ENCODE measurements at regions not wholly inside any gene's neighbourhood (a gene's known extent, or its start where the extent isn't known, plus 50 kb on each side); places are given as distances from the start of the nearest gene placed in this dataset.

DNA sequence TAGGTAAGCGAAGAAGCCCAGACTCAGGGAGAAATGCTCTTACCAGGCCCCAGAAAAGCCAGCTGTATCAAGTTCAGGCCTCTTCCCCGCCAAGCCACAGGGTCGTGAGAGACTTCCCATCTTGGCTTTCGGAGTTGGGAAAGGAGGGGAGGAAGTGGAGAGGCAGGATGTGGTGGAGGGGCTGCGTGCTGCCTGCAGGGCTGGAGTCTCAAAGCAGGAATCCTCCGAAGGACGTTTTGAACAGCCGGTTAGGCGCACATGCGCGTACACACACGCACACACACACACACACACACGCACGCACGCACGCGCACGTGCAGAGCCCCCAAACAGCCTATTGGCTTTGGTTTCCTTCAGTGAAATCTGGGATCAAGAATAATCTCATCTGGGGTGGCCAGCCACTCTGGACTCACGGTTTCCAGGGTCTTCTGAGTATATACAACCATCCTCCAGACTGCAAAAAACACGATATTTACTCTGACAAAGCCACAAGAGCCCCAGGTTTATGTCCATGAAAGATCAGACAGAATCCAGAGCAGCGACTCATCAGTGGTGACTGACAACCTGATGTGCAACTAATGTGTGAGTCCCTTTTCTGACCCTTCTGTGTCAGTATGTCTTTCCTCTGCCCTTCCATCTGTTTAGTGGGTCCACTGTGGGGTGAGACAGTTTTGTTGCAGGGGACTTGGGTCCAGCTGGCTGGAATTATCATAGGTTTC is 115.0 kb upstream of the ZNF438 start:
- in situ Hi-C loops (cut with MboI; ENCODE audit: low pct_unique_long_range_greater_than_20kb, low sequenced_read_pairs, unreplicated experiment) = no loop called here
- TF ChIP-seq, protein P1, sequence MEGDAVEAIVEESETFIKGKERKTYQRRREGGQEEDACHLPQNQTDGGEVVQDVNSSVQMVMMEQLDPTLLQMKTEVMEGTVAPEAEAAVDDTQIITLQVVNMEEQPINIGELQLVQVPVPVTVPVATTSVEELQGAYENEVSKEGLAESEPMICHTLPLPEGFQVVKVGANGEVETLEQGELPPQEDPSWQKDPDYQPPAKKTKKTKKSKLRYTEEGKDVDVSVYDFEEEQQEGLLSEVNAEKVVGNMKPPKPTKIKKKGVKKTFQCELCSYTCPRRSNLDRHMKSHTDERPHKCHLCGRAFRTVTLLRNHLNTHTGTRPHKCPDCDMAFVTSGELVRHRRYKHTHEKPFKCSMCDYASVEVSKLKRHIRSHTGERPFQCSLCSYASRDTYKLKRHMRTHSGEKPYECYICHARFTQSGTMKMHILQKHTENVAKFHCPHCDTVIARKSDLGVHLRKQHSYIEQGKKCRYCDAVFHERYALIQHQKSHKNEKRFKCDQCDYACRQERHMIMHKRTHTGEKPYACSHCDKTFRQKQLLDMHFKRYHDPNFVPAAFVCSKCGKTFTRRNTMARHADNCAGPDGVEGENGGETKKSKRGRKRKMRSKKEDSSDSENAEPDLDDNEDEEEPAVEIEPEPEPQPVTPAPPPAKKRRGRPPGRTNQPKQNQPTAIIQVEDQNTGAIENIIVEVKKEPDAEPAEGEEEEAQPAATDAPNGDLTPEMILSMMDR (IDR thresholded peaks at IDR 0.05; ENCODE audit: extremely low read depth, insufficient read depth, missing control alignments) = no peak
- DNase-seq (ENCODE audit: low spot score) = no peak

DNA sequence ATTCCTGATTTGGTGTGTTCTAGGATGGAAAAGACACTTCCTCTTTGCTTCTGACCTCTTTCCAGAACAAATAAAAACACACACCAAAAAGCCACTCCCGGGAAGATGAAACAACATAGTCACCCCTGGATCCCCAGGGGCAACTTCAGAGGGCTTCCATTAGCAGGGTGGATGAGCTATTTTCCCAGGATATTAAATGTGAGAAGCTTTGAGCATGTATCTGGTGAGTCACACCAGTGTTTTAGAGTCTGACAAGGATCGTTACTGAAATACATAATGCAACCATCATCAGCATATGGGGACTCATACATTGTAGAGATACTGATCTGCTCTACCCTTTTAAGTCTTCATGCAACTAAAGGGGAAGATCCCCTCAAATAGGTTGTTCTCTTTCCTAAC is 115.5 kb upstream of the ZNF438 start:
- no peak for DNase-seq (ENCODE audit: low spot score)

DNA sequence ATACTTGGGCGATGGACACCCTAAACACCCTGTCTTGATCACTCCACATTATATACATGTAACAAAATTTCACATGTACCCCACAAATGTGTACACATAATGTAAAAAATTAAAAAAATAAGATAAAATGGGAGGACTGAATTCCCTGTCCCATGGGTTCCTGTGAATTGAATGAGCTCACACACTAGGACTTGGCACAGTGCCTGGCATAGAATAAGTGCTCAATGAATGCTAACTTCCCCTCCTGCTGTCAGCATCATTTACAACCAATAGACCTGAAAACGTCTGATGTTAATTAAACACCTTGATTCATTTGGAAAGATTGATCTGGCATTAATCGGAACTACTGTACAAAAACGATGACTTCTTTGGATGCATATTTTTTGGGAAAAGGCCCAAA is 117.3 kb upstream of the ZNF438 start:
- in situ Hi-C loops (cut with MboI; ENCODE audit: low pct_unique_long_range_greater_than_20kb, low sequenced_read_pairs, unreplicated experiment) = no loop called here
- TF ChIP-seq, protein P1 (IDR thresholded peaks at IDR 0.05; ENCODE audit: extremely low read depth, insufficient read depth, missing control alignments) = no peak
- DNase-seq (ENCODE audit: low spot score) = no peak

More for the DNA sequence above, 115.5 kb upstream of the ZNF438 start:
- in situ Hi-C loops (cut with MboI; ENCODE audit: low pct_unique_long_range_greater_than_20kb, low sequenced_read_pairs, unreplicated experiment) = no loop called here
- TF ChIP-seq, protein P1 (IDR thresholded peaks at IDR 0.05; ENCODE audit: extremely low read depth, insufficient read depth, missing control alignments) = no peak

DNA sequence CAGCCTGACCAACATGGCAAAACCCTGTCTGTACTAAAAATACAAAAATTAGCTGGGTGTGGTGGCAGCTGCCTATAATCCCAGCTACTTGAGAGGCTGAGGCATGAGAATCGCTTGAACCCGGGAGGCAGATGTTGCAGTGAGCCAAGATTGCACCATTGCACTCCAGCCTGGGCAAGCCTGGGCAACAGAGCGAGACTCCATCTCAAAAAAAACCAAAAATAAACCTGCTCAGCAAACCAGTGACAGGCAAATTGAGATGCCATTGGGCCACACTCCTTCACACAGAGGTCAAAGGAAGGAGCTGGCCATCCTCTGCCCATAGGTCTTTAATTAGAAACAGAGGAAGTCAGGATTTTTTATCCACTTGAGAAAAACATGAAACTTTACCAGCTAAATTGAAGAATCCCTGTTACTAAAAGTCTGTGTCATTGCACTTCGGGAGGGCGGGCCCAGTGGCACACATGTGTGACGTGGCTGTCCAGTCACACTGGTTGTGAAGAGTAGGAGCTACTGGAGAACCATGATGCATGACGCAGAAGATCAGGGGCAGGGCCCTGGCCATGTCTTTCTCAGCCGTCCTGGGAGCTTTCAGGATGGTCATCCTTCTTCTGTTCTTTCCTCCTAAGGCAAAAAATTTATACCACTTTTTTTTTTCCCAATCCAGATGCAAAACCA is 118.3 kb upstream of the ZNF438 start:
- TF ChIP-seq, protein P1 (IDR thresholded peaks at IDR 0.05; ENCODE audit: extremely low read depth, insufficient read depth, missing control alignments) = no peak
- no peak for DNase-seq (ENCODE audit: low spot score)
- in situ Hi-C loops (cut with MboI; ENCODE audit: low pct_unique_long_range_greater_than_20kb, low sequenced_read_pairs, unreplicated experiment) = no loop called here

DNA sequence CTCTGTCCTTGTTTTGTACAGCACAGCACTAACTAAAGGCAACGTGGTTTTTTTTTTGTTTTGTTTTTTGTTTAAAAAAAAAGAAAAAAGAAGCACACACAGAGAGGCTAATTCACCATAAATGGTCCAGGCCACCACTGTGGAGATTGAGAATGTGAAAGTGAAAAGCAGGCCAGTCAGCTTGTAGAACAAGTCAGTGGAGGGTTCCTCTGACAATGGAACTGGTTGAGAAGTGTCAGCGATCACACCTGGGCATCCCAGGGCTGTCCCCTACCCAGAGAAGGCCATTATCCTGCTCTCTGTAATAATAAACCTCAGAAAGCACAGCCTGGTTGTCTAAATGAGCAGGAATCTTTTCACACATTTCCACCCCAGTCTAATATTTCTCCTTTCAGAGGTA is 119.6 kb upstream of the ZNF438 start:
- in situ Hi-C loops (cut with MboI; ENCODE audit: low pct_unique_long_range_greater_than_20kb, low sequenced_read_pairs, unreplicated experiment) = no loop called here
- no peak for DNase-seq (ENCODE audit: low spot score)
- TF ChIP-seq, protein P1 (IDR thresholded peaks at IDR 0.05; ENCODE audit: extremely low read depth, insufficient read depth, missing control alignments) = no peak

DNA sequence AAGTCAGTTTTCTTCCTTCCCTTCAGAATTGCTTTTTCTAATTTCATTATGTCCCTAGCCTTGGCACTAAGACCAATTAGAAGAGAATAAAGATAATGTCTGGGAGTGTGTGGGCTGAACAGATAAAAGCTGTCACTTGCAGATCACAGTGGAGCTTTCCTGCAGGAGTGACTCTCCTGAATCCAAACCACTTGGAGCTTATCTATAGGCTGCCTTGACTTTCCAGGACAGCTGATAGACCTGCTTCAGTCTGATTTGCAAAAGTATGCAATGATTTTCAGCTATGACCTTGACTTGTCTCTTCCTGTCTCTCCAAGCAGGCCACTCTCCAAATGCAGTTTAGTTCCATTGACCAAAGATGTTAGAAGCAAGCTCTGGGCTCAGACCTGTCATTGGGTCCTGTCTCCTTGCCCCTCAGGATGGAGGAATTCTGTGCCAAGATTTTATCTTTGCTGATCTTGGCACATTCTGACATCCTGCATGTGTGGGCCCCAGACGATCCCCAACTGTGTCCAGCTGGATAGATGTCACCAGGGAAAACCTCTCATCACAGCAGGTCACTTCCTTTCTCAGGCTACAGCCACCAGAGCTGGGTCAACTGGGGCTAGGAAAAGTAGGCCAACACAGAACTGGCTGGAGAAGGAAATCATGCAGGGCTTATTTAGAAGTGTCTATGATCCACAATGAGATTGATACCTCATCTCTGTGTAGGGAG is 120.9 kb upstream of the ZNF438 start:
- DNase-seq (ENCODE audit: low spot score) = no peak
- TF ChIP-seq, protein P1 (IDR thresholded peaks at IDR 0.05; ENCODE audit: extremely low read depth, insufficient read depth, missing control alignments) = no peak
- in situ Hi-C loops (cut with MboI; ENCODE audit: low pct_unique_long_range_greater_than_20kb, low sequenced_read_pairs, unreplicated experiment) = no loop called here

Data from GM13977 (cell line).